K562 (cell line): ENCODE measurements at regions not wholly inside any gene's neighbourhood (a gene's known extent, or its start where the extent isn't known, plus 50 kb on each side); places are given as distances from the start of the nearest gene placed in this dataset.

ENCODE experiments used
- ATAC-seq: fragments of 200-7000 bp; cut with Tn5 transposase; 3 replicates; pipeline ENCODE4 v1.9.1; 2020; ENCODE audit warnings: moderate library complexity
- BruUV-seq: library from RNA; stranded (reverse); fragments of 400-500 nt; replicated peaks from 2 replicates; lab custom pipeline; 2021; lab: Mats Ljungman, UMichigan
- CTCF ChIA-PET: fragments of 300-600 bp; formaldehyde crosslinking; extraction: SDS; loops from one replicate; lab custom pipeline; 2021; ENCODE audit warnings: low intra/inter-chr PET ratio; lab: Yijun Ruan, JAX
- POLR2A ChIA-PET: fragments of 300-600, 350-650 bp; sonication (Branson Sonifier 250); formaldehyde crosslinking; extraction: SDS; loops from one replicate; lab custom pipeline; 2021; ENCODE audit warnings: antibody characterized with exemption, inconsistent platforms; lab: Yijun Ruan, JAX
- DNase-seq, 4 experiments: peaks; one replicate each; pipeline versions ENCODE4 v3.0.0 to v3.0.0-alpha.2; 2011 to 2018; ENCODE audit warnings: low spot score in 3 of 4, mixed read lengths in 3 of 4; ENCODE audit errors: extremely low read depth in 1 of 4
- FAIRE-seq: peaks from 2 replicates; lab custom pipeline; 2011; peaks lifted over from hg19 to GRCh38; lab: Jason Lieb, UNC
- H2AFZ ChIP-seq: 2 replicates; pipeline ENCODE4 v1.6.0; 2011; ENCODE audit warnings: low read depth, low read length, control low read depth, inconsistent platforms
- H3K27ac ChIP-seq: fragments of 200-600 bp; 3 replicates; pipeline ENCODE4 v1.8.0; 2011; ENCODE audit warnings: low read depth, mild to moderate bottlenecking, control low read depth, inconsistent platforms, low read length, moderate library complexity, mixed read lengths; ENCODE audit errors: extremely low read depth
- H3K27me3 ChIP-seq, 2 experiments: fragments of 300-600 bp in 1 of 2; 2 replicates in 1 of 2; 3 replicates in 1 of 2; pipeline versions ENCODE4 v1.6.0 to v1.8.0; 2011; ENCODE audit warnings: inconsistent platforms in 2 of 2, low read length in 2 of 2, mild to moderate bottlenecking in 1 of 2, mixed read lengths in 1 of 2, moderate library complexity in 1 of 2; ENCODE audit not compliant: control insufficient read depth in 2 of 2, insufficient read depth in 2 of 2
- H3K36me3 ChIP-seq: fragments of 300-600 bp; 3 replicates; pipeline ENCODE4 v1.8.0; 2011; ENCODE audit warnings: mild to moderate bottlenecking, low read length, inconsistent platforms; ENCODE audit not compliant: control insufficient read depth, insufficient read depth
- H3K4me1 ChIP-seq, 2 experiments: fragments of 200-600 bp in 1 of 2; replicated peaks in 1 of 2; 2 replicates in 1 of 2; 3 replicates in 1 of 2; pipeline versions ENCODE4 v1.5.1 to v1.8.0; 2011; ENCODE audit warnings: inconsistent platforms in 2 of 2, low read length in 2 of 2, mild to moderate bottlenecking in 1 of 2, mixed read lengths in 1 of 2, moderate library complexity in 1 of 2; ENCODE audit not compliant: control insufficient read depth in 2 of 2, insufficient read depth in 2 of 2
- H3K4me2 ChIP-seq: 2 replicates; pipeline ENCODE4 v1.6.1; 2011; ENCODE audit warnings: low read length, control low read depth, inconsistent platforms, mixed read lengths; ENCODE audit not compliant: insufficient read depth
- H3K4me3 ChIP-seq: fragments of 200-600 bp; sonication (generic), shearing (Covaris generic); 2 replicates; pipeline ENCODE4 v1.5.1; 2016; ENCODE audit warnings: control low read depth, inconsistent platforms
- H3K79me2 ChIP-seq: fragments of 200-600 bp; 3 replicates; pipeline ENCODE4 v1.8.0; 2011; ENCODE audit warnings: low read length, inconsistent platforms; ENCODE audit not compliant: control insufficient read depth, insufficient read depth
- H3K9ac ChIP-seq, 2 experiments: 2 replicates each; pipeline versions ENCODE4 v1.6.0 to v1.6.1; 2011; ENCODE audit warnings: low read depth in 2 of 2, low read length in 2 of 2, control low read depth in 1 of 2, inconsistent platforms in 1 of 2, mild to moderate bottlenecking in 1 of 2, mixed read lengths in 1 of 2; ENCODE audit not compliant: insufficient read depth in 1 of 2
- H3K9me1 ChIP-seq: one replicate; pipeline ENCODE4 v1.6.0; 2011; ENCODE audit warnings: inconsistent platforms, mild to moderate bottlenecking, low read length, moderate library complexity; ENCODE audit not compliant: control insufficient read depth, insufficient read depth
- H3K9me3 ChIP-seq: replicated peaks from 2 replicates; pipeline ENCODE4 v1.5.1; 2011; ENCODE audit warnings: low read depth, low read length, inconsistent platforms; ENCODE audit not compliant: control insufficient read depth, insufficient read depth
- H4K20me1 ChIP-seq: replicated peaks from 2 replicates; pipeline ENCODE4 v1.6.1; 2011; ENCODE audit warnings: low read length, inconsistent platforms, mixed read lengths; ENCODE audit not compliant: control insufficient read depth, insufficient read depth
- CREBBP ChIP-seq: IDR thresholded peaks from one replicate; pipeline ENCODE4 v1.6.1; 2012; ENCODE audit warnings: low read depth, mild to moderate bottlenecking, control low read depth, inconsistent platforms, low read length
- NFE2L1 ChIP-seq: fragments of 450-650 bp; IDR thresholded peaks from 2 replicates; pipeline ENCODE4 v1.6.1; 2016; ENCODE audit warnings: missing genetic modification characterization, low read depth, mild to moderate bottlenecking, missing compliant biosample characterization, moderate library complexity, borderline replicate concordance
- SRSF7 ChIP-seq: fragments of 200-400 bp; formaldehyde crosslinking; optimal IDR thresholded peaks from 2 replicates; pipeline ENCODE3; 2017; ENCODE audit warnings: mild to moderate bottlenecking, low read depth, low read length
- TCF7L2 ChIP-seq: fragments of 150-350 bp; IDR thresholded peaks from 2 replicates; pipeline ENCODE4 v1.6.1; 2016; ENCODE audit warnings: low read depth, mild to moderate bottlenecking, low read length, moderate library complexity
- ZNF133 ChIP-seq: fragments of 250-450 bp; sonication (Bioruptor Pico); IDR thresholded peaks from 2 replicates; pipeline ENCODE4 v1.4.0; 2020; ENCODE audit warnings: mild to moderate bottlenecking
- ZNF143 ChIP-seq: sonication (generic); formaldehyde crosslinking; IDR thresholded peaks from 2 replicates; pipeline ENCODE4 v1.9.0; 2022; ENCODE audit warnings: mild to moderate bottlenecking, missing genetic modification reagents
- ZNF324 ChIP-seq: fragments of 250-450 bp; sonication (Bioruptor Pico); IDR thresholded peaks from 2 replicates; pipeline ENCODE4 v1.4.0; 2020; ENCODE audit warnings: mild to moderate bottlenecking
- ZNF780A ChIP-seq: fragments of 250-450 bp; sonication (Bioruptor Pico); IDR thresholded peaks from 2 replicates; pipeline ENCODE4 v1.5.0; 2021; ENCODE audit warnings: mild to moderate bottlenecking
- in situ Hi-C: fragments of 300-500 bp; cut with MboI; formaldehyde crosslinking; loops from 4 replicates; pipeline ENCODE4 v1.15.0; 2018; ENCODE audit warnings: inconsistent platforms, mixed read lengths
- intact Hi-C: fragments of 100-400 bp; cut with micrococcal nuclease; formaldehyde crosslinking; loops from 2 replicates; pipeline ENCODE4 v1.14.2; 2022
- TF ChIP-seq, protein P1 (sequence below): conservative IDR thresholded peaks from 2 replicates; pipeline ENCODE4 v1.6.1; 2011; ENCODE audit warnings: low read depth, mild to moderate bottlenecking, low read length; ENCODE audit not compliant: control insufficient read depth
- TF ChIP-seq, protein P2 (sequence below): fragments of 450-650 bp; IDR thresholded peaks from 2 replicates; pipeline ENCODE4 v1.6.1; 2016; ENCODE audit warnings: missing biosample characterization, missing genetic modification characterization
- TF ChIP-seq, protein P3 (sequence below): fragments of 250-450 bp; sonication (Bioruptor Pico); IDR thresholded peaks from 2 replicates; pipeline ENCODE4 v1.8.0; 2021; ENCODE audit warnings: borderline replicate concordance, mild to moderate bottlenecking, moderate library complexity; ENCODE audit not compliant: poor library complexity, severe bottlenecking

DNA sequence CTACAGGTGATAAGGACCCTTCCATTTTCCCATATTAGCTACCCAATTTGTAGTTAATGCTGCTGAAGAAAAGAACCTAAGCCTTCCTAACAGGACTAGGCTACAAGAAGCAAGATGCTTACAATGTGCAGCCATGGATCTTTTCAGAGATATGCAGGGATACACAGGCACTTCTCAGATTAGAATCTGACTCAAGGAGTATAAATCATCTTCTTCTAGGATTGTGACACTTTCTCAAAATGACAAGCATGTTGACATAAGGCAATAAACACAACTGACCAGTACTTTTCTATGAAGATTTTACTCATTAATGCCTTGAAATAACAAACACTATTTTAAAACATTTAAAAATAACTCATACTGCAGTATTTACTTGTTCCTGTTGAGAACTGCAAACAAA lies 127.9 kb upstream of the ACVR2A start:
- Histone ChIP-seq H3K4me3 (no peak overlapping the region), H3K27me3 (no peaks in the 10 kb centered on the region), H3K9ac (no peak overlapping the region), H3K36me3 (no peaks in the 10 kb centered on the region), H3K27ac (no peak overlapping the region), H3K9me1 (no peaks in the 10 kb centered on the region), H4K20me1 (no peaks in the 10 kb centered on the region), H3K4me1 (no peaks in the 10 kb centered on the region), H3K4me2 (no peak overlapping the region), H2AFZ (no peak overlapping the region), H3K9me3 (no peaks in the 10 kb centered on the region), H3K79me2 (no peaks in the 10 kb centered on the region)
- no TSS peak for BruUV-seq
- FAIRE-seq (no peak), DNase-seq (no peak), ATAC-seq (no peak)
- TF ChIP-seq ZNF143 (no peak), SRSF7 (no peak), ZNF133 (CRISPR knock-in tag) (no peak), NFE2L1 (no peak), TCF7L2 (no peak), CREBBP (no peak), ZNF780A (CRISPR knock-in tag) (no peak), ZNF324 (CRISPR knock-in tag) (no peak)
- TF ChIP-seq, protein P1, sequence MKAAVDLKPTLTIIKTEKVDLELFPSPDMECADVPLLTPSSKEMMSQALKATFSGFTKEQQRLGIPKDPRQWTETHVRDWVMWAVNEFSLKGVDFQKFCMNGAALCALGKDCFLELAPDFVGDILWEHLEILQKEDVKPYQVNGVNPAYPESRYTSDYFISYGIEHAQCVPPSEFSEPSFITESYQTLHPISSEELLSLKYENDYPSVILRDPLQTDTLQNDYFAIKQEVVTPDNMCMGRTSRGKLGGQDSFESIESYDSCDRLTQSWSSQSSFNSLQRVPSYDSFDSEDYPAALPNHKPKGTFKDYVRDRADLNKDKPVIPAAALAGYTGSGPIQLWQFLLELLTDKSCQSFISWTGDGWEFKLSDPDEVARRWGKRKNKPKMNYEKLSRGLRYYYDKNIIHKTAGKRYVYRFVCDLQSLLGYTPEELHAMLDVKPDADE: no peak
- TF ChIP-seq, protein P2, sequence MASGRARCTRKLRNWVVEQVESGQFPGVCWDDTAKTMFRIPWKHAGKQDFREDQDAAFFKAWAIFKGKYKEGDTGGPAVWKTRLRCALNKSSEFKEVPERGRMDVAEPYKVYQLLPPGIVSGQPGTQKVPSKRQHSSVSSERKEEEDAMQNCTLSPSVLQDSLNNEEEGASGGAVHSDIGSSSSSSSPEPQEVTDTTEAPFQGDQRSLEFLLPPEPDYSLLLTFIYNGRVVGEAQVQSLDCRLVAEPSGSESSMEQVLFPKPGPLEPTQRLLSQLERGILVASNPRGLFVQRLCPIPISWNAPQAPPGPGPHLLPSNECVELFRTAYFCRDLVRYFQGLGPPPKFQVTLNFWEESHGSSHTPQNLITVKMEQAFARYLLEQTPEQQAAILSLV (tag): no peak
- TF ChIP-seq, protein P3, sequence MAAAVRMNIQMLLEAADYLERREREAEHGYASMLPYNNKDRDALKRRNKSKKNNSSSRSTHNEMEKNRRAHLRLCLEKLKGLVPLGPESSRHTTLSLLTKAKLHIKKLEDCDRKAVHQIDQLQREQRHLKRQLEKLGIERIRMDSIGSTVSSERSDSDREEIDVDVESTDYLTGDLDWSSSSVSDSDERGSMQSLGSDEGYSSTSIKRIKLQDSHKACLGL (CRISPR knock-in tag): no peak
- intact Hi-C loops (no loop called here), in situ Hi-C loops (no loop called here)
- CTCF ChIA-PET: no interaction called here
- POLR2A ChIA-PET: no interaction called here
